CD4-positive, alpha-beta T cell treated with Interleukin-12 subunit alpha and Interleukin-12 subunit beta, for 1 hour (primary cell): ENCODE measurements at regions not wholly inside any gene's neighbourhood (a gene's known extent, or its start where the extent isn't known, plus 50 kb on each side); places are given as distances from the start of the nearest gene placed in this dataset.
"Not testable (repeated sequence)": the region's sequence is repeated elsewhere in the genome, so short reads cannot be mapped to it uniquely, and the experiment has no call there.

Source experiments
- DNase-seq: peaks from one replicate; pipeline ENCODE4 v3.0.0-alpha.2; 2020

GRCh38 chr7:136303162-136303561 is 326.0 kb upstream of the MTPN start:
- DNase-seq: no peak

GRCh38 chr7:136302049-136302448 is 324.9 kb upstream of the MTPN start:
- no peak for DNase-seq

GRCh38 chr7:136294977-136295376 is 317.8 kb upstream of the MTPN start:
- DNase-seq: no peak

- DNase-seq: no peak
Observed at GRCh38 chr7:136293841-136294391, 316.8 kb upstream of the MTPN start.

- DNase-seq: no peak
Observed at GRCh38 chr7:136293272-136293671, 316.1 kb upstream of the MTPN start.

- no peak for DNase-seq
Observed at GRCh38 chr7:136292365-136292764, 315.2 kb upstream of the MTPN start.

GRCh38 chr7:136290351-136290750 is 313.2 kb upstream of the MTPN start:
- no peak for DNase-seq

- no peak for DNase-seq
Observed at GRCh38 chr7:136278057-136278456, 300.9 kb upstream of the MTPN start.

GRCh38 chr7:136275794-136276193 is 298.6 kb upstream of the MTPN start:
- no peak for DNase-seq

GRCh38 chr7:136274636-136275345 is 297.6 kb upstream of the MTPN start:
- DNase-seq: no peak

- DNase-seq: no peak
Observed at GRCh38 chr7:136272934-136273333, 295.8 kb upstream of the MTPN start.

GRCh38 chr7:136267822-136268221 is 290.7 kb upstream of the MTPN start:
- no peak for DNase-seq

GRCh38 chr7:136266457-136266856 is 289.3 kb upstream of the MTPN start:
- no peak for DNase-seq

- not testable (repeated sequence) for DNase-seq
Observed at GRCh38 chr7:136264304-136264703, 287.1 kb upstream of the MTPN start.

GRCh38 chr7:136263112-136263860 is 286.1 kb upstream of the MTPN start:
- DNase-seq: not testable (repeated sequence)

GRCh38 chr7:136260591-136260990 is 283.4 kb upstream of the MTPN start:
- DNase-seq: not testable (repeated sequence)

- no peak for DNase-seq
Observed at GRCh38 chr7:136259074-136259473, 281.9 kb upstream of the MTPN start.

GRCh38 chr7:136256491-136256890 is 279.3 kb upstream of the MTPN start:
- no peak for DNase-seq

GRCh38 chr7:136254148-136254547 is 277.0 kb upstream of the MTPN start:
- DNase-seq: no peak

- DNase-seq: no peak
Observed at GRCh38 chr7:136251826-136252225, 274.7 kb upstream of the MTPN start.

- no peak for DNase-seq
Observed at GRCh38 chr7:136247211-136247610, 270.1 kb upstream of the MTPN start.

GRCh38 chr7:136245327-136246004 is 268.3 kb upstream of the MTPN start:
- no peak for DNase-seq

GRCh38 chr7:136234040-136234439 is 256.9 kb upstream of the MTPN start:
- DNase-seq: no peak

GRCh38 chr7:136230210-136230609 is 253.1 kb upstream of the MTPN start:
- no peak for DNase-seq
